Activated CD4-positive, alpha-beta memory T cell treated with anti-CD3 and anti-CD28 coated beads for 36 hours (primary cell): ENCODE measurements at regions not wholly inside any gene's neighbourhood (a gene's known extent, or its start where the extent isn't known, plus 50 kb on each side); places are given as distances from the start of the nearest gene placed in this dataset.

ENCODE experiments used
- CTCF ChIA-PET: fragments of 350-600 bp; sonication (Branson Sonifier 250); formaldehyde crosslinking; loops from one replicate; lab custom pipeline; 2021; ENCODE audit warnings: antibody characterized with exemption, inconsistent platforms; lab: Charles Lee
- POLR2A ChIA-PET: fragments of 350-600 bp; sonication (Branson Sonifier 250); formaldehyde crosslinking; loops from one replicate; lab custom pipeline; 2021; ENCODE audit warnings: antibody characterized with exemption; lab: Charles Lee
- DNase-seq: peaks from one replicate; pipeline ENCODE4 v3.0.0-alpha.2; 2020
- H3K27ac Mint-ChIP-seq: one replicate; pipeline ENCODE4 v1.8.0; 2021; ENCODE audit warnings: mixed read lengths
- H3K27me3 Mint-ChIP-seq: one replicate; pipeline ENCODE4 v1.8.0; 2021; ENCODE audit warnings: mixed read lengths
- H3K36me3 Mint-ChIP-seq: one replicate; pipeline ENCODE4 v1.8.0; 2021; ENCODE audit warnings: mixed read lengths
- H3K4me1 Mint-ChIP-seq: one replicate; pipeline ENCODE4 v1.8.0; 2021; ENCODE audit warnings: low read depth, mixed read lengths
- H3K4me3 Mint-ChIP-seq: one replicate; pipeline ENCODE4 v1.8.0; 2021; ENCODE audit warnings: mild to moderate bottlenecking, mixed read lengths
- H3K9me3 Mint-ChIP-seq: one replicate; pipeline ENCODE4 v1.8.0; 2021; ENCODE audit warnings: mixed read lengths
- intact Hi-C: fragments of 100-400 bp; cut with micrococcal nuclease; formaldehyde crosslinking; loops from one replicate; pipeline ENCODE4 v1.15.1; 2023

- intact Hi-C loops = no loop called here
- Mint-ChIP-seq H3K4me3 (no peak overlapping the region), H3K27me3 (no peaks in the 10 kb centered on the region), H3K4me1 (no peaks in the 10 kb centered on the region), H3K27ac (no peak overlapping the region), H3K9me3 (peaks cover 6% of the 10 kb centered on the region), H3K36me3 (no peaks in the 10 kb centered on the region)
- DNase-seq = no peak
- ChIA-PET CTCF (no interaction called here), POLR2A (no interaction called here)
These were observed 60.8 kb upstream of the IPO5 start for GRCh38 chr13:97892717-97893116.

- H3K36me3 Mint-ChIP-seq = no peaks in the 10 kb centered on the region
- DNase-seq = no peak
- intact Hi-C loops = no loop called here
- H3K4me3 Mint-ChIP-seq = no peak overlapping the region
- no peaks in the 10 kb centered on the region for H3K4me1 Mint-ChIP-seq
- peaks cover 3% of the 10 kb centered on the region for H3K27me3 Mint-ChIP-seq
- peaks cover 6% of the 10 kb centered on the region for H3K9me3 Mint-ChIP-seq
- POLR2A ChIA-PET = no interaction called here
- CTCF ChIA-PET = no interaction called here
- no peak overlapping the region for H3K27ac Mint-ChIP-seq
These were observed 58.1 kb upstream of the IPO5 start for GRCh38 chr13:97895383-97895782.

- CTCF ChIA-PET = no interaction called here
- H3K27me3 Mint-ChIP-seq = peaks cover 3% of the 10 kb centered on the region
- intact Hi-C loops = no loop called here
- peaks cover 6% of the 10 kb centered on the region for H3K9me3 Mint-ChIP-seq
- no peaks in the 10 kb centered on the region for H3K36me3 Mint-ChIP-seq
- H3K27ac Mint-ChIP-seq = no peak overlapping the region
- no peak for DNase-seq
- no peaks in the 10 kb centered on the region for H3K4me1 Mint-ChIP-seq
- no peak overlapping the region for H3K4me3 Mint-ChIP-seq
- POLR2A ChIA-PET = no interaction called here
These were observed 57.0 kb upstream of the IPO5 start for GRCh38 chr13:97896446-97896845.

GRCh38 chr13:97901716-97902115 lies 51.8 kb upstream of the IPO5 start:
- peaks cover 5% of the 10 kb centered on the region for H3K27me3 Mint-ChIP-seq
- H3K27ac Mint-ChIP-seq = no peak overlapping the region
- H3K9me3 Mint-ChIP-seq = no peaks in the 10 kb centered on the region
- no peak overlapping the region for H3K4me3 Mint-ChIP-seq
- ChIA-PET POLR2A (no interaction called here), CTCF (no interaction called here)
- H3K4me1 Mint-ChIP-seq = no peaks in the 10 kb centered on the region
- no peaks in the 10 kb centered on the region for H3K36me3 Mint-ChIP-seq
- intact Hi-C loops = no loop called here
- DNase-seq = no peak
